ENCODE measurements at regions not wholly inside any gene's neighbourhood (a gene's known extent, or its start where the extent isn't known, plus 50 kb on each side); places are given as distances from the start of the nearest gene placed in this dataset.
"Not testable (repeated sequence)": the region's sequence is repeated elsewhere in the genome, so short reads cannot be mapped to it uniquely, and the experiment has no call there.

GRCh38 chr3:61407397-61407796, 154.0 kb upstream of the PTPRG start:
- no peak for TF ChIP-seq CTCF (IDR thresholded peaks at IDR 0.05; ENCODE audit: low read length, missing control alignments)
- H3K4me3 ChIP-seq (replicated peaks; ENCODE audit: low read depth, low read length) = no peak overlapping the region
- no peak for DNase-seq (ENCODE audit: low read depth)

GRCh38 chr3:61409638-61410037, 151.7 kb upstream of the PTPRG start:
- no peak for DNase-seq (ENCODE audit: low read depth)
- TF ChIP-seq CTCF (IDR thresholded peaks at IDR 0.05; ENCODE audit: low read length, missing control alignments) = no peak
- H3K4me3 ChIP-seq (replicated peaks; ENCODE audit: low read depth, low read length) = no peak overlapping the region

GRCh38 chr3:61410358-61410757, 151.0 kb upstream of the PTPRG start:
- not testable (repeated sequence) for H3K4me3 ChIP-seq (replicated peaks; ENCODE audit: low read depth, low read length); DNase-seq (ENCODE audit: low read depth)

- no peak for TF ChIP-seq CTCF (IDR thresholded peaks at IDR 0.05; ENCODE audit: low read length, missing control alignments)
- no peak overlapping the region for H3K4me3 ChIP-seq (replicated peaks; ENCODE audit: low read depth, low read length)
- no peak for DNase-seq (ENCODE audit: low read depth)
Measured at GRCh38 chr3:61411009-61411662, 150.2 kb upstream of the PTPRG start.

GRCh38 chr3:61414456-61414855, 146.9 kb upstream of the PTPRG start:
- TF ChIP-seq CTCF (IDR thresholded peaks at IDR 0.05; ENCODE audit: low read length, missing control alignments) = no peak
- no peak for DNase-seq (ENCODE audit: low read depth)
- no peak overlapping the region for H3K4me3 ChIP-seq (replicated peaks; ENCODE audit: low read depth, low read length)

- DNase-seq (ENCODE audit: low read depth) = no peak
- H3K4me3 ChIP-seq (replicated peaks; ENCODE audit: low read depth, low read length) = no peak overlapping the region
- no peak for TF ChIP-seq CTCF (IDR thresholded peaks at IDR 0.05; ENCODE audit: low read length, missing control alignments)
Measured at GRCh38 chr3:61415201-61415600, 146.2 kb upstream of the PTPRG start.

GRCh38 chr3:61416618-61417017, 144.8 kb upstream of the PTPRG start:
- H3K4me3 ChIP-seq (replicated peaks; ENCODE audit: low read depth, low read length) = no peak overlapping the region
- no peak for DNase-seq (ENCODE audit: low read depth)
- TF ChIP-seq CTCF (IDR thresholded peaks at IDR 0.05; ENCODE audit: low read length, missing control alignments) = no peak

Data from fibroblast of pulmonary artery (primary cell).